OCI-LY1 (cell line): ENCODE measurements at regions not wholly inside any gene's neighbourhood (a gene's known extent, or its start where the extent isn't known, plus 50 kb on each side); places are given as distances from the start of the nearest gene placed in this dataset.

Experiments used
- H2AFZ ChIP-seq: fragments of 200-600 bp; sonication (generic), shearing (Covaris generic); 2 replicates; pipeline ENCODE4 v1.6.0; 2014; ENCODE audit warnings: antibody characterized with exemption, mild to moderate bottlenecking, low read length
- H3F3A ChIP-seq: fragments of 200-600 bp; sonication (generic), shearing (Covaris generic); 2 replicates; pipeline ENCODE4 v1.6.0; 2014; ENCODE audit warnings: mild to moderate bottlenecking, antibody characterized with exemption, low read length, moderate library complexity; ENCODE audit not compliant: insufficient read depth
- H3K27ac ChIP-seq: fragments of 200-600 bp; sonication (generic); 2 replicates; pipeline ENCODE4 v1.5.1; 2014; ENCODE audit warnings: low read length, mixed run types, mild to moderate bottlenecking, low read depth; ENCODE audit not compliant: poor library complexity, severe bottlenecking
- H3K27me3 ChIP-seq: fragments of 200-600 bp; sonication (generic); 2 replicates; pipeline ENCODE4 v1.6.0; 2014; ENCODE audit warnings: antibody characterized with exemption, mild to moderate bottlenecking, low read length, moderate library complexity; ENCODE audit not compliant: insufficient read depth
- H3K36me3 ChIP-seq: fragments of 200-600 bp; sonication (generic); 2 replicates; pipeline ENCODE4 v1.6.1; 2014; ENCODE audit warnings: mild to moderate bottlenecking, antibody characterized with exemption, low read length, moderate library complexity, mixed read lengths; ENCODE audit not compliant: insufficient read depth
- H3K4me1 ChIP-seq: fragments of 200-600 bp; sonication (generic); 2 replicates; pipeline ENCODE4 v1.5.1; 2014; ENCODE audit warnings: mild to moderate bottlenecking, low read length, moderate library complexity; ENCODE audit not compliant: insufficient read depth, severe bottlenecking
- H3K4me2 ChIP-seq: fragments of 200-600 bp; sonication (generic), shearing (Covaris generic); 2 replicates; pipeline ENCODE4 v1.6.1; 2014; ENCODE audit warnings: low read length
- H3K4me3 ChIP-seq: fragments of 200-600 bp; sonication (generic); 2 replicates; pipeline ENCODE4 v1.5.1; 2014; ENCODE audit warnings: low read length, low read depth, mild to moderate bottlenecking, mixed read lengths; ENCODE audit not compliant: poor library complexity, severe bottlenecking
- H3K79me2 ChIP-seq: fragments of 200-600 bp; shearing (Covaris generic); 2 replicates; pipeline ENCODE4 v1.6.1; 2016; ENCODE audit warnings: mixed run types, low read length, mixed read lengths; ENCODE audit not compliant: insufficient read depth
- H3K9ac ChIP-seq: fragments of 200-600 bp; sonication (generic), shearing (Covaris generic); 2 replicates; pipeline ENCODE4 v1.6.1; 2014; ENCODE audit warnings: mild to moderate bottlenecking, low read length, mixed read lengths
- H3K9me2 ChIP-seq: fragments of 200-600 bp; sonication (generic), shearing (Covaris generic); 2 replicates; pipeline ENCODE4 v1.6.1; 2014; ENCODE audit warnings: low read depth, mild to moderate bottlenecking, low read length, mixed read lengths
- H3K9me3 ChIP-seq: fragments of 200-600 bp; shearing (Covaris generic); 2 replicates; pipeline ENCODE4 v1.6.1; 2014; ENCODE audit warnings: low read length, mixed read lengths
- H4K20me1 ChIP-seq: fragments of 200-600 bp; sonication (generic), shearing (Covaris generic); 2 replicates; pipeline ENCODE4 v1.6.0; 2016; ENCODE audit warnings: mild to moderate bottlenecking, low read length; ENCODE audit not compliant: insufficient read depth
- CTCF ChIP-seq: fragments of 200-600 bp; sonication (generic), shearing (Covaris generic); IDR thresholded peaks from 2 replicates; pipeline ENCODE4 v1.5.1; 2017; ENCODE audit warnings: mild to moderate bottlenecking, antibody characterized with exemption, low read length, moderate library complexity, mixed read lengths
- EZH2 ChIP-seq: fragments of 200-600 bp; sonication (generic), shearing (Covaris generic); IDR thresholded peaks from 2 replicates; pipeline ENCODE4 v1.8.0; 2017; ENCODE audit warnings: borderline replicate concordance, mixed run types, mild to moderate bottlenecking, antibody characterized with exemption, low read length, moderate library complexity, mixed read lengths

- no peaks in the 10 kb centered on the region for H4K20me1 ChIP-seq
- H3K9ac ChIP-seq, result no peak overlapping the region
- TF ChIP-seq CTCF (no peak), EZH2 (no peak)
- H3K36me3 ChIP-seq, result no peaks in the 10 kb centered on the region
- H3K9me2 ChIP-seq, result no peaks in the 10 kb centered on the region
- no peaks in the 10 kb centered on the region for H3K27me3 ChIP-seq
- no peaks in the 10 kb centered on the region for H3K4me1 ChIP-seq
- no peaks in the 10 kb centered on the region for H3F3A ChIP-seq
- H3K27ac ChIP-seq, result no peak overlapping the region
- H3K79me2 ChIP-seq, result no peaks in the 10 kb centered on the region
- H3K4me3 ChIP-seq, result no peak overlapping the region
- H3K4me2 ChIP-seq, result no peak overlapping the region
- H3K9me3 ChIP-seq, result no peaks in the 10 kb centered on the region
- H2AFZ ChIP-seq, result no peak overlapping the region
Measured at GRCh38 chr7:118877187-118877586, 652.7 kb downstream of the ANKRD7 start.

GRCh38 chr7:118878336-118878735, 653.8 kb downstream of the ANKRD7 start:
- H3F3A ChIP-seq, result no peaks in the 10 kb centered on the region
- no peaks in the 10 kb centered on the region for H4K20me1 ChIP-seq
- H3K27me3 ChIP-seq, result no peaks in the 10 kb centered on the region
- no peaks in the 10 kb centered on the region for H3K79me2 ChIP-seq
- H3K4me3 ChIP-seq, result no peak overlapping the region
- H3K9ac ChIP-seq, result no peak overlapping the region
- no peak for TF ChIP-seq EZH2
- TF ChIP-seq CTCF, result no peak
- H3K36me3 ChIP-seq, result no peaks in the 10 kb centered on the region
- H3K9me2 ChIP-seq, result no peaks in the 10 kb centered on the region
- no peaks in the 10 kb centered on the region for H3K4me1 ChIP-seq
- H3K9me3 ChIP-seq, result no peaks in the 10 kb centered on the region
- no peak overlapping the region for H3K4me2 ChIP-seq
- no peak overlapping the region for H2AFZ ChIP-seq
- no peak overlapping the region for H3K27ac ChIP-seq

GRCh38 chr7:118898284-118898683, 673.8 kb downstream of the ANKRD7 start:
- Histone ChIP-seq H3F3A (no peaks in the 10 kb centered on the region), H2AFZ (no peak overlapping the region), H3K9me2 (no peaks in the 10 kb centered on the region), H3K4me3 (no peak overlapping the region), H3K9me3 (no peaks in the 10 kb centered on the region), H3K4me2 (no peak overlapping the region), H3K79me2 (no peaks in the 10 kb centered on the region), H3K9ac (no peak overlapping the region), H4K20me1 (no peaks in the 10 kb centered on the region), H3K27ac (no peak overlapping the region), H3K4me1 (no peaks in the 10 kb centered on the region), H3K27me3 (no peaks in the 10 kb centered on the region), H3K36me3 (no peaks in the 10 kb centered on the region)
- TF ChIP-seq EZH2 (no peak), CTCF (no peak)
